PC-3 (cell line): ENCODE measurements at regions not wholly inside any gene's neighbourhood (a gene's known extent, or its start where the extent isn't known, plus 50 kb on each side); places are given as distances from the start of the nearest gene placed in this dataset.

Experiments
- CTCF ChIP-seq: fragments of 300-600 bp; sonication (generic); conservative IDR thresholded peaks from 2 replicates; pipeline ENCODE4 v1.5.1; 2017; ENCODE audit warnings: antibody characterized with exemption, low read depth, mild to moderate bottlenecking, low read length
- EZH2 ChIP-seq: fragments of 300-600 bp; sonication (generic); IDR thresholded peaks from one replicate; pipeline ENCODE4 v1.6.1; 2017; ENCODE audit warnings: antibody characterized with exemption, mild to moderate bottlenecking, low read length; ENCODE audit not compliant: unreplicated experiment

DNA sequence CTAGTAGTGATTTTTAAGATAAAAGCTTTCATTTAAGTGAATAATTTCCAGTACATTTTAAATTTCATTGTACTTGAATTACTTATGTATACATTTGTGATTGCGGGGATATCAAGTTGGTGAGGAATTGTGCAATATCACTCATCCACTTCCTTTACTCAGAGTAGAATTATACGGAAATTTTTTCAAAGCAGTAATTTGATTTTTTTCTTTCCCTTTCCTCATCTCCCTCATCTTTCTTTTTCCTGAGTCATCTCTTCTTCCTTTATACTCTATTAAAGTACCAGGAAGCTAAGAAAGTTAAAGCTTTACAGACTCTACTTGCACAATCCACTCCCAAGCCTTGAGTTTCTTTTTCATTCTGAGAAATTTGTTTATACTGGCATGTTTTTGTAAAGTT is 60.9 kb upstream of the DEFB112 start:
- TF ChIP-seq EZH2 (no peak), CTCF (no peak)
